NT2/D1 (cell line): ENCODE measurements at regions not wholly inside any gene's neighbourhood (a gene's known extent, or its start where the extent isn't known, plus 50 kb on each side); places are given as distances from the start of the nearest gene placed in this dataset.

Experiments
- SUZ12 ChIP-seq: IDR thresholded peaks from 2 replicates; pipeline ENCODE4 v1.6.1; 2011; ENCODE audit not compliant: insufficient read length, insufficient read depth; ENCODE audit errors: extremely low read depth
- YY1 ChIP-seq: IDR thresholded peaks from 2 replicates; pipeline ENCODE4 v1.6.1; 2011; ENCODE audit not compliant: insufficient read length, insufficient read depth

GRCh38 chr4:158999849-159000248 is 103.0 kb upstream of the RAPGEF2 start:
- no peak for TF ChIP-seq YY1
- no peak for TF ChIP-seq SUZ12
